Esophagus muscularis mucosa (tissue), 3 donors: ENCODE measurements at regions not wholly inside any gene's neighbourhood (a gene's known extent, or its start where the extent isn't known, plus 50 kb on each side); places are given as distances from the start of the nearest gene placed in this dataset.

Experiments
- CTCF ChIP-seq, 3 experiments: fragments of 200-600 bp in 2 of 3; fragments of 450-650 bp in 1 of 3; sonication (generic) in 2 of 3; IDR thresholded peaks; one replicate each; pipeline ENCODE4 v1.5.1; 2017 to 2019; ENCODE audit warnings: antibody characterized with exemption in 3 of 3, mild to moderate bottlenecking in 2 of 3, moderate library complexity in 1 of 3
- POLR2AphosphoS5 ChIP-seq, 2 donors: sonication (generic); formaldehyde crosslinking; IDR thresholded peaks; one replicate each; pipeline ENCODE4 v1.6.1; 2017; ENCODE audit warnings: antibody characterized with exemption in 2 of 2

- TF ChIP-seq CTCF (IDR thresholded peaks at IDR 0.05) (no peak), POLR2AphosphoS5 (IDR thresholded peaks at IDR 0.05) (no peak)
Measured at GRCh38 chr11:10633261-10633660, 60.3 kb downstream of the IRAG1 start.
